ENCODE measurements at regions not wholly inside any gene's neighbourhood (a gene's known extent, or its start where the extent isn't known, plus 50 kb on each side); places are given as distances from the start of the nearest gene placed in this dataset.
A peak's percentile ranks its signal among the peaks of the same experiment; 100 is the strongest.

GRCh38 chr2:63658176-63658968, 69.6 kb downstream of the MDH1 start:
- Histone ChIP-seq H3K9me3 (ENCODE audit: control insufficient read depth in 3 of 3, low read length in 3 of 3) (no peaks in the 10 kb centered on the region), H3K36me3 (ENCODE audit: control insufficient read depth in 3 of 3, insufficient read depth in 3 of 3, low read length in 3 of 3) (no peaks in the 10 kb centered on the region), H3K4me1 (ENCODE audit: control insufficient read depth in 3 of 3, insufficient read depth in 3 of 3, low read length in 3 of 3) (no peaks in the 10 kb centered on the region), H3K9ac (ENCODE audit: low read depth in 1 of 3, low read length in 3 of 3) (no peak overlapping the region), H3K4me3 (ENCODE audit: low read length in 3 of 3) (no peak overlapping the region), H3K27ac (ENCODE audit: low read depth, low read length) (peak overlapping the region; percentile 20), H3K27me3 (ENCODE audit: control insufficient read depth in 3 of 3, insufficient read depth in 3 of 3, low read length in 3 of 3) (no peaks in the 10 kb centered on the region)

GRCh38 chr2:63660060-63660459, 71.3 kb downstream of the MDH1 start:
- Histone ChIP-seq H3K4me1 (ENCODE audit: control insufficient read depth in 3 of 3, insufficient read depth in 3 of 3, low read length in 3 of 3) (no peaks in the 10 kb centered on the region), H3K4me3 (ENCODE audit: low read length in 3 of 3) (no peak overlapping the region), H3K27ac (ENCODE audit: low read depth, low read length) (no peak overlapping the region), H3K9me3 (ENCODE audit: control insufficient read depth in 3 of 3, low read length in 3 of 3) (no peaks in the 10 kb centered on the region), H3K9ac (ENCODE audit: low read depth in 1 of 3, low read length in 3 of 3) (no peak overlapping the region), H3K36me3 (ENCODE audit: control insufficient read depth in 3 of 3, insufficient read depth in 3 of 3, low read length in 3 of 3) (no peaks in the 10 kb centered on the region), H3K27me3 (ENCODE audit: control insufficient read depth in 3 of 3, insufficient read depth in 3 of 3, low read length in 3 of 3) (no peaks in the 10 kb centered on the region)

GRCh38 chr2:63661076-63661475, 72.3 kb downstream of the MDH1 start:
- H3K9ac ChIP-seq (ENCODE audit: low read depth in 1 of 3, low read length in 3 of 3) = no peak overlapping the region
- no peaks in the 10 kb centered on the region for H3K36me3 ChIP-seq (ENCODE audit: control insufficient read depth in 3 of 3, insufficient read depth in 3 of 3, low read length in 3 of 3)
- H3K27me3 ChIP-seq (ENCODE audit: control insufficient read depth in 3 of 3, insufficient read depth in 3 of 3, low read length in 3 of 3) = no peaks in the 10 kb centered on the region
- no peaks in the 10 kb centered on the region for H3K9me3 ChIP-seq (ENCODE audit: control insufficient read depth in 3 of 3, low read length in 3 of 3)
- H3K4me1 ChIP-seq (ENCODE audit: control insufficient read depth in 3 of 3, insufficient read depth in 3 of 3, low read length in 3 of 3) = no peaks in the 10 kb centered on the region
- no peak overlapping the region for H3K27ac ChIP-seq (ENCODE audit: low read depth, low read length)
- no peak overlapping the region for H3K4me3 ChIP-seq (ENCODE audit: low read length in 3 of 3)

- Histone ChIP-seq H3K9me3 (ENCODE audit: control insufficient read depth in 3 of 3, low read length in 3 of 3) (no peaks in the 10 kb centered on the region), H3K4me1 (ENCODE audit: control insufficient read depth in 3 of 3, insufficient read depth in 3 of 3, low read length in 3 of 3) (no peaks in the 10 kb centered on the region), H3K36me3 (ENCODE audit: control insufficient read depth in 3 of 3, insufficient read depth in 3 of 3, low read length in 3 of 3) (no peaks in the 10 kb centered on the region), H3K9ac (ENCODE audit: low read depth in 1 of 3, low read length in 3 of 3) (no peak overlapping the region), H3K27me3 (ENCODE audit: control insufficient read depth in 3 of 3, insufficient read depth in 3 of 3, low read length in 3 of 3) (no peaks in the 10 kb centered on the region), H3K27ac (ENCODE audit: low read depth, low read length) (no peak overlapping the region), H3K4me3 (ENCODE audit: low read length in 3 of 3) (no peak overlapping the region)
These were observed 73.5 kb downstream of the MDH1 start for GRCh38 chr2:63662028-63662804.

GRCh38 chr2:63663013-63663864, 74.5 kb downstream of the MDH1 start:
- no peaks in the 10 kb centered on the region for H3K36me3 ChIP-seq (ENCODE audit: control insufficient read depth in 3 of 3, insufficient read depth in 3 of 3, low read length in 3 of 3)
- no peak overlapping the region for H3K4me3 ChIP-seq (ENCODE audit: low read length in 3 of 3)
- no peak overlapping the region for H3K9ac ChIP-seq (ENCODE audit: low read depth in 1 of 3, low read length in 3 of 3)
- no peaks in the 10 kb centered on the region for H3K9me3 ChIP-seq (ENCODE audit: control insufficient read depth in 3 of 3, low read length in 3 of 3)
- no peaks in the 10 kb centered on the region for H3K27me3 ChIP-seq (ENCODE audit: control insufficient read depth in 3 of 3, insufficient read depth in 3 of 3, low read length in 3 of 3)
- no peak overlapping the region for H3K27ac ChIP-seq (ENCODE audit: low read depth, low read length)
- peaks cover 0 to 2% (median 0%) of the 10 kb centered on the region in 3 donors for H3K4me1 ChIP-seq (ENCODE audit: control insufficient read depth in 3 of 3, insufficient read depth in 3 of 3, low read length in 3 of 3)

- H3K4me1 ChIP-seq (ENCODE audit: control insufficient read depth in 3 of 3, insufficient read depth in 3 of 3, low read length in 3 of 3) = peaks cover 0 to 2% (median 0%) of the 10 kb centered on the region in 3 donors
- H3K9me3 ChIP-seq (ENCODE audit: control insufficient read depth in 3 of 3, low read length in 3 of 3) = no peaks in the 10 kb centered on the region
- H3K4me3 ChIP-seq (ENCODE audit: low read length in 3 of 3) = no peak overlapping the region
- no peaks in the 10 kb centered on the region for H3K36me3 ChIP-seq (ENCODE audit: control insufficient read depth in 3 of 3, insufficient read depth in 3 of 3, low read length in 3 of 3)
- H3K27me3 ChIP-seq (ENCODE audit: control insufficient read depth in 3 of 3, insufficient read depth in 3 of 3, low read length in 3 of 3) = no peaks in the 10 kb centered on the region
- H3K9ac ChIP-seq (ENCODE audit: low read depth in 1 of 3, low read length in 3 of 3) = no peak overlapping the region
- H3K27ac ChIP-seq (ENCODE audit: low read depth, low read length) = no peak overlapping the region
These were observed 76.3 kb downstream of the MDH1 start for GRCh38 chr2:63665091-63665490.

GRCh38 chr2:63665846-63666475, 77.2 kb downstream of the MDH1 start:
- Histone ChIP-seq H3K9ac (ENCODE audit: low read depth in 1 of 3, low read length in 3 of 3) (no peak overlapping the region), H3K4me1 (ENCODE audit: control insufficient read depth in 3 of 3, insufficient read depth in 3 of 3, low read length in 3 of 3) (peaks cover 0 to 2% (median 0%) of the 10 kb centered on the region in 3 donors), H3K27ac (ENCODE audit: low read depth, low read length) (no peak overlapping the region), H3K4me3 (ENCODE audit: low read length in 3 of 3) (no peak overlapping the region), H3K36me3 (ENCODE audit: control insufficient read depth in 3 of 3, insufficient read depth in 3 of 3, low read length in 3 of 3) (no peaks in the 10 kb centered on the region), H3K9me3 (ENCODE audit: control insufficient read depth in 3 of 3, low read length in 3 of 3) (no peaks in the 10 kb centered on the region), H3K27me3 (ENCODE audit: control insufficient read depth in 3 of 3, insufficient read depth in 3 of 3, low read length in 3 of 3) (no peaks in the 10 kb centered on the region)

- no peak overlapping the region for H3K4me3 ChIP-seq (ENCODE audit: low read length in 3 of 3)
- H3K36me3 ChIP-seq (ENCODE audit: control insufficient read depth in 3 of 3, insufficient read depth in 3 of 3, low read length in 3 of 3) = no peaks in the 10 kb centered on the region
- no peak overlapping the region for H3K27ac ChIP-seq (ENCODE audit: low read depth, low read length)
- H3K9ac ChIP-seq (ENCODE audit: low read depth in 1 of 3, low read length in 3 of 3) = no peak overlapping the region
- H3K4me1 ChIP-seq (ENCODE audit: control insufficient read depth in 3 of 3, insufficient read depth in 3 of 3, low read length in 3 of 3) = peaks cover 0 to 2% (median 0%) of the 10 kb centered on the region in 3 donors
- no peaks in the 10 kb centered on the region for H3K9me3 ChIP-seq (ENCODE audit: control insufficient read depth in 3 of 3, low read length in 3 of 3)
- no peaks in the 10 kb centered on the region for H3K27me3 ChIP-seq (ENCODE audit: control insufficient read depth in 3 of 3, insufficient read depth in 3 of 3, low read length in 3 of 3)
These were observed 78.5 kb downstream of the MDH1 start for GRCh38 chr2:63667132-63667700.

- Histone ChIP-seq H3K36me3 (ENCODE audit: control insufficient read depth in 3 of 3, insufficient read depth in 3 of 3, low read length in 3 of 3) (no peaks in the 10 kb centered on the region), H3K4me3 (ENCODE audit: low read length in 3 of 3) (no peak overlapping the region), H3K27me3 (ENCODE audit: control insufficient read depth in 3 of 3, insufficient read depth in 3 of 3, low read length in 3 of 3) (no peaks in the 10 kb centered on the region), H3K27ac (ENCODE audit: low read depth, low read length) (no peak overlapping the region), H3K9ac (ENCODE audit: low read depth in 1 of 3, low read length in 3 of 3) (no peak overlapping the region), H3K4me1 (ENCODE audit: control insufficient read depth in 3 of 3, insufficient read depth in 3 of 3, low read length in 3 of 3) (peaks cover 0 to 2% (median 0%) of the 10 kb centered on the region in 3 donors), H3K9me3 (ENCODE audit: control insufficient read depth in 3 of 3, low read length in 3 of 3) (no peaks in the 10 kb centered on the region)
These were observed 79.2 kb downstream of the MDH1 start for GRCh38 chr2:63668000-63668399.

Measured in skeletal muscle tissue (tissue), 3 donors.